NB4 (cell line): ENCODE measurements at regions not wholly inside any gene's neighbourhood (a gene's known extent, or its start where the extent isn't known, plus 50 kb on each side); places are given as distances from the start of the nearest gene placed in this dataset.

ENCODE experiments used
- CTCF ChIP-seq: IDR thresholded peaks from one replicate; pipeline ENCODE4 v1.5.1; 2012; ENCODE audit warnings: low read depth, low read length
- MAX ChIP-seq: IDR thresholded peaks from 2 replicates; pipeline ENCODE4 v1.6.1; 2011; ENCODE audit warnings: low read depth, low read length
- MYC ChIP-seq: IDR thresholded peaks from 2 replicates; pipeline ENCODE4 v1.6.1; 2011; ENCODE audit warnings: low read depth, low read length
- POLR2A ChIP-seq: IDR thresholded peaks from 2 replicates; pipeline ENCODE4 v1.6.1; 2011; ENCODE audit warnings: mild to moderate bottlenecking; ENCODE audit not compliant: insufficient read length; ENCODE audit errors: extremely low read depth

GRCh38 chr6:120853489-120853888 lies 480.8 kb downstream of the TBC1D32 start:
- no peak for TF ChIP-seq CTCF
- no peak for TF ChIP-seq MAX
- no peak for TF ChIP-seq POLR2A
- no peak for TF ChIP-seq MYC
